HepG2 (cell line): ENCODE measurements at regions not wholly inside any gene's neighbourhood (a gene's known extent, or its start where the extent isn't known, plus 50 kb on each side); places are given as distances from the start of the nearest gene placed in this dataset.

ENCODE experiments used
- ATAC-seq: fragments of 200-7000 bp; cut with Tn5 transposase; 3 replicates; pipeline ENCODE4 v1.9.1; 2020; ENCODE audit warnings: mild to moderate bottlenecking, moderate library complexity
- BruUV-seq: library from RNA; stranded (reverse); fragments of 400-500 nt; replicated peaks from 2 replicates; lab custom pipeline; 2021; lab: Mats Ljungman, UMichigan
- CTCF ChIA-PET: fragments of 300-600 bp; formaldehyde crosslinking; extraction: SDS; loops from one replicate; lab custom pipeline; 2021; ENCODE audit warnings: low total read pairs, inconsistent platforms, low intra/inter-chr PET ratio; lab: Yijun Ruan, JAX
- POLR2A ChIA-PET: fragments of 350-600 bp; sonication (Branson Sonifier 250); formaldehyde crosslinking; loops from one replicate; lab custom pipeline; 2020; ENCODE audit warnings: antibody characterized with exemption, inconsistent platforms; lab: Yijun Ruan, JAX
- DNase-seq: peaks from one replicate; pipeline ENCODE4 v3.0.0-alpha.2; 2015; ENCODE audit warnings: low spot score
- FAIRE-seq: peaks from 3 replicates; lab custom pipeline; 2011; peaks lifted over from hg19 to GRCh38; lab: Jason Lieb, UNC
- H2AFZ ChIP-seq: one replicate; pipeline ENCODE4 v1.6.1; 2011; ENCODE audit warnings: low read length, inconsistent platforms
- H3K27ac ChIP-seq: fragments of 300-600 bp; 3 replicates; pipeline ENCODE4 v1.8.0; 2011; ENCODE audit warnings: mixed run types, mild to moderate bottlenecking, mixed read lengths, low read length, inconsistent platforms; ENCODE audit not compliant: insufficient read depth; ENCODE audit errors: extremely low read length
- H3K27me3 ChIP-seq, 2 experiments: fragments of 200-600 bp in 1 of 2; 2 replicates in 1 of 2; 3 replicates in 1 of 2; pipeline versions ENCODE4 v1.6.0 to v1.8.0; 2011; ENCODE audit warnings: low read length in 2 of 2, mild to moderate bottlenecking in 2 of 2, moderate library complexity in 2 of 2, inconsistent platforms in 1 of 2; ENCODE audit not compliant: insufficient read depth in 2 of 2, control insufficient read depth in 1 of 2
- H3K36me3 ChIP-seq, 2 experiments: fragments of 200-600 bp in 1 of 2; replicated peaks in 1 of 2; 2 replicates in 1 of 2; 3 replicates in 1 of 2; pipeline versions ENCODE4 v1.5.1 to v1.8.0; 2011; ENCODE audit warnings: low read length in 2 of 2, inconsistent platforms in 1 of 2; ENCODE audit not compliant: insufficient read depth in 2 of 2, control insufficient read depth in 1 of 2
- H3K4me1 ChIP-seq: 2 replicates; pipeline ENCODE4 v1.5.1; 2012; ENCODE audit warnings: low read length, inconsistent platforms; ENCODE audit not compliant: insufficient read depth
- H3K4me2 ChIP-seq: 2 replicates; pipeline ENCODE4 v1.6.0; 2011; ENCODE audit warnings: low read depth, low read length, inconsistent platforms
- H3K4me3 ChIP-seq, 3 experiments: fragments of 200-600 bp in 1 of 3; sonication (generic), shearing (Covaris generic) in 1 of 3; replicated peaks in 1 of 3; 2 replicates each; pipeline ENCODE4 v1.5.1; 2011 to 2016; ENCODE audit warnings: low read length in 3 of 3, inconsistent platforms in 2 of 3, low read depth in 2 of 3, mild to moderate bottlenecking in 2 of 3, control low read depth in 1 of 3, mixed read lengths in 1 of 3; ENCODE audit not compliant: insufficient read depth in 1 of 3
- H3K79me2 ChIP-seq: one replicate; pipeline ENCODE4 v1.6.1; 2011; ENCODE audit warnings: low read length, inconsistent platforms; ENCODE audit not compliant: insufficient read depth
- H3K9ac ChIP-seq: 2 replicates; pipeline ENCODE4 v1.6.0; 2011; ENCODE audit warnings: mild to moderate bottlenecking, low read depth, low read length, inconsistent platforms; ENCODE audit not compliant: insufficient read depth
- H3K9me3 ChIP-seq: 2 replicates; pipeline ENCODE4 v1.5.1; 2012; ENCODE audit warnings: mild to moderate bottlenecking, low read length
- H4K20me1 ChIP-seq: 2 replicates; pipeline ENCODE4 v1.6.0; 2011; ENCODE audit warnings: inconsistent platforms, mild to moderate bottlenecking, low read length, moderate library complexity; ENCODE audit not compliant: insufficient read depth
- CEBPB ChIP-seq: IDR thresholded peaks from 2 replicates; pipeline ENCODE4 v1.6.1; 2011; ENCODE audit warnings: low read depth, low read length, improper control_type of control experiment, borderline replicate concordance
- HHEX ChIP-seq: IDR thresholded peaks from 2 replicates; pipeline ENCODE4 v1.6.1; 2016; ENCODE audit warnings: control low read depth
- MTF1 ChIP-seq: sonication (generic); formaldehyde crosslinking; IDR thresholded peaks from 2 replicates; pipeline ENCODE4 v1.5.0; 2020; ENCODE audit warnings: missing genetic modification reagents
- ZNF234 ChIP-seq: sonication (generic); formaldehyde crosslinking; conservative IDR thresholded peaks from 2 replicates; pipeline ENCODE4 v1.5.1; 2020; ENCODE audit warnings: mild to moderate bottlenecking, missing genetic modification reagents
- WGBS: methylation state at CpG from one replicate; pipeline ENCODE4 v1.1.6; 2017; ENCODE audit warnings: low lambda C conversion rate; 5-methylcytosine and 5-hydroxymethylcytosine counted together
- in situ Hi-C: cut with HindIII; loops from 2 replicates; pipeline ENCODE4 v1.10.0; 2017; ENCODE audit warnings: low pct_unique_long_range_greater_than_20kb; ENCODE audit not compliant: extremely low pct_ligation_motif_present
- intact Hi-C: fragments of 100-400 bp; cut with micrococcal nuclease; formaldehyde crosslinking; loops from one replicate; pipeline ENCODE4 v1.10.0; 2022; ENCODE audit not compliant: unreplicated experiment

- H3K9me3 ChIP-seq = no peaks in the 10 kb centered on the region
- no peaks in the 10 kb centered on the region for H3K27me3 ChIP-seq
- no peak overlapping the region for H3K9ac ChIP-seq
- DNase-seq (no peak), FAIRE-seq (no peak), ATAC-seq (no peak)
- no TSS peak for BruUV-seq
- H4K20me1 ChIP-seq = no peaks in the 10 kb centered on the region
- H3K4me2 ChIP-seq = no peak overlapping the region
- intact Hi-C loops = no loop called here
- POLR2A ChIA-PET = no interaction called here
- no peaks in the 10 kb centered on the region for H3K79me2 ChIP-seq
- H3K27ac ChIP-seq = no peak overlapping the region
- CTCF ChIA-PET = no interaction called here
- H3K36me3 ChIP-seq = no peaks in the 10 kb centered on the region
- TF ChIP-seq CEBPB (0 out of 2 replicates have a peak, but pooled peaks have one; percentile 15), HHEX (no peak)
- H3K4me1 ChIP-seq = no peaks in the 10 kb centered on the region
- no peak overlapping the region for H2AFZ ChIP-seq
- H3K4me3 ChIP-seq = no peak overlapping the region
- 76% methylated on average over 3 of the region's 3 CpGs for WGBS
- in situ Hi-C loops = no loop called here
Measured at GRCh38 chr2:63788071-63788470, 53.6 kb upstream of the UGP2 start.

GRCh38 chr2:63789338-63790020 is 52.2 kb upstream of the UGP2 start:
- no TSS peak for BruUV-seq
- CTCF ChIA-PET = no interaction called here
- Histone ChIP-seq H3K4me1 (no peaks in the 10 kb centered on the region), H3K9ac (no peak overlapping the region), H3K27me3 (no peaks in the 10 kb centered on the region), H3K4me2 (no peak overlapping the region), H3K4me3 (no peak overlapping the region), H4K20me1 (no peaks in the 10 kb centered on the region), H3K27ac (no peak overlapping the region), H3K79me2 (no peaks in the 10 kb centered on the region), H2AFZ (no peak overlapping the region), H3K36me3 (no peaks in the 10 kb centered on the region), H3K9me3 (no peaks in the 10 kb centered on the region)
- TF ChIP-seq ZNF234 (CRISPR knock-in tag) (no peak), MTF1 (CRISPR knock-in tag) (no peak)
- POLR2A ChIA-PET = no interaction called here
- FAIRE-seq (no peak), DNase-seq (no peak), ATAC-seq (no peak)
- WGBS = 73% methylated on average over 5 of the region's 5 CpGs
- in situ Hi-C loops (no loop called here), intact Hi-C loops (no loop called here)
